ENCODE measurements at regions not wholly inside any gene's neighbourhood (a gene's known extent, or its start where the extent isn't known, plus 50 kb on each side); places are given as distances from the start of the nearest gene placed in this dataset.
"Not testable (repeated sequence)": the region's sequence is repeated elsewhere in the genome, so short reads cannot be mapped to it uniquely, and the experiment has no call there.

DNA sequence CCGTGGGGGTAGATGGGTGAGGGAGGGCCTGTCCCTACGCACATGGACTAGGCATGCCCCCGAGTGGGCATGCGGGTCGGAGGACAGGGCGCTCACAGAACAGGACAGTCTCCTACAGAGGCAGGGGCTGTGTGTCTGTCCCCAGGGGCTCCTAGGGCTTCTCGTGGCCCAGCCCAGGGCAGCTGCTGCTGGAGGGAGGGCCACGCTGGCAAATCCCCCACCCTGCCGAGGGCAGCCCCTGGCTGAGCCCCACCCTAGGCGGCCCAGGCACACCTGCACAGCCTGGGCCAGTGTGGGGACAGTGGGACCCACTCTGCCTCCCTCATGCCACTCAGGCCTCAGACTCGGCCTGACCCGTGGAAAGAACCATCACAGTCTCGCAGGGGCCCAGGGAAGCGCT, 214.6 kb downstream of the TMEM121 start:
- not testable (repeated sequence) for H3K4me3 ChIP-seq (replicated peaks in 1 of 4; ENCODE audit: control extremely low read depth in 1 of 4, insufficient read depth in 1 of 4, low read depth in 3 of 4, low read length in 4 of 4); H3K79me2 ChIP-seq (ENCODE audit: control insufficient read depth, insufficient read depth, low read length); H3K9me3 ChIP-seq (ENCODE audit: control insufficient read depth, insufficient read depth, low read depth, low read length); H3K27me3 ChIP-seq (ENCODE audit: control insufficient read depth, insufficient read depth, low read length); H2AFZ ChIP-seq (ENCODE audit: low read length); H3K9ac ChIP-seq (ENCODE audit: insufficient read depth, low read length); H3K36me3 ChIP-seq (ENCODE audit: control insufficient read depth, insufficient read depth, low read length); H3K4me1 ChIP-seq (ENCODE audit: control insufficient read depth, extremely low read depth, insufficient read depth, low read length); H3K4me2 ChIP-seq (ENCODE audit: extremely low read depth, insufficient read depth, low read length); H4K20me1 ChIP-seq (ENCODE audit: control insufficient read depth, extremely low read depth, insufficient read depth, low read length); DNase-seq (ENCODE audit: low read depth in 2 of 2); H3K27ac ChIP-seq (ENCODE audit: insufficient read depth, low read length)

DNA sequence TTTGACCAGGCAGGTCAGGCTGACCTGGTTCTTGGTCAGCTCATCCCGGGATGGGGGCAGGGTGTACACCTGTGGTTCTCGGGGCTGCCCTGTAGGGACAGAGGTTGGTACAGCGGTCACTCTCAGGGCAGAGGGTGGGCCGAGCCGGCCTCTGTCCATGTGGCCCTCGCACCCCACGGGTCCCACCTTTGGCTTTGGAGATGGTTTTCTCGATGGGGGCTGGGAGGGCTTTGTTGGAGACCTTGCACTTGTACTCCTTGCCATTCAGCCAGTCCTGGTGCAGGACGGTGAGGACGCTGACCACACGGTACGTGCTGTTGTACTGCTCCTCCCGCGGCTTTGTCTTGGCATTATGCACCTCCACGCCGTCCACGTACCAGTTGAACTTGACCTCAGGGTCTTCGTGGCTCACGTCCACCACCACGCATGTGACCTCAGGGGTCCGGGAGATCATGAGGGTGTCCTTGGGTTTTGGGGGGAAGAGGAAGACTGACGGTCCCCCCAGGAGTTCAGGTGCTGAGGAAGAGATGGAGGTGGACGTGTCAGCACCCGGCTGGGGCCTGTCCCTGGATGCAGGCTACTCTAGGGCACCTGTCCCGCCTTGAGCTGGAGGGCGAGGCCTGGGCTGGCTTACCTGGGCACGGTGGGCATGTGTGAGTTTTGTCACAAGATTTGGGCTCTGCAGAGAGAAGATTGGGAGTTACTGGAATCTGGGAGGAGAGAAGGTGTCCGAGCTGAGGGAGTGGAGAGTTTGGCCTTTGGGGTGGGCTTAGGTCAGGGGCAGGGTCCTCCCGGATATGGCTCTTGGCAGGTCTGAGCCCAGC, 215.5 kb downstream of the TMEM121 start:
- H2AFZ ChIP-seq (ENCODE audit: low read length); H3K9me3 ChIP-seq (ENCODE audit: control insufficient read depth, insufficient read depth, low read depth, low read length); H3K27ac ChIP-seq (ENCODE audit: insufficient read depth, low read length); H3K9ac ChIP-seq (ENCODE audit: insufficient read depth, low read length); H3K27me3 ChIP-seq (ENCODE audit: control insufficient read depth, insufficient read depth, low read length); H4K20me1 ChIP-seq (ENCODE audit: control insufficient read depth, extremely low read depth, insufficient read depth, low read length); H3K4me3 ChIP-seq (replicated peaks in 1 of 4; ENCODE audit: control extremely low read depth in 1 of 4, insufficient read depth in 1 of 4, low read depth in 3 of 4, low read length in 4 of 4); H3K79me2 ChIP-seq (ENCODE audit: control insufficient read depth, insufficient read depth, low read length); H3K4me2 ChIP-seq (ENCODE audit: extremely low read depth, insufficient read depth, low read length); H3K36me3 ChIP-seq (ENCODE audit: control insufficient read depth, insufficient read depth, low read length); DNase-seq (ENCODE audit: low read depth in 2 of 2); H3K4me1 ChIP-seq (ENCODE audit: control insufficient read depth, extremely low read depth, insufficient read depth, low read length): not testable (repeated sequence)

DNA sequence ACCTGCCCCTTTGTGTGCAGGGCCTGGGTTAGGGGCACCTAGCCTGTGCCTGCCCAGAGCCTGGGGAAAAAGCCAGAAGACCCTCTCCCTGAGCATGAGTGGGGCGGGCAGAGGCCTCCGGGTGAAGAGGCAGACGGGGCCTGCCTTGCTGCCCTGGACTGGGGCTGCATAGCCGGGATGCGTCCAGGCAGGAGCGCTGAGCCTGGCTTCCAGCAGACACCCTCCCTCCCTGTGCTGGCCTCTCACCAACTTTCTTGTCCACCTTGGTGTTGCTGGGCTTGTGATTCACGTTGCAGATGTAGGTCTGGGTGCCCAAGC, 216.1 kb downstream of the TMEM121 start:
- Histone ChIP-seq H3K4me1 (ENCODE audit: control insufficient read depth, extremely low read depth, insufficient read depth, low read length) (no peaks in the 10 kb centered on the region), H3K9me3 (ENCODE audit: control insufficient read depth, insufficient read depth, low read depth, low read length) (no peaks in the 10 kb centered on the region), H4K20me1 (ENCODE audit: control insufficient read depth, extremely low read depth, insufficient read depth, low read length) (no peaks in the 10 kb centered on the region), H3K36me3 (ENCODE audit: control insufficient read depth, insufficient read depth, low read length) (no peaks in the 10 kb centered on the region), H3K4me2 (ENCODE audit: extremely low read depth, insufficient read depth, low read length) (no peak overlapping the region), H2AFZ (ENCODE audit: low read length) (no peak overlapping the region), H3K79me2 (ENCODE audit: control insufficient read depth, insufficient read depth, low read length) (no peaks in the 10 kb centered on the region), H3K27ac (ENCODE audit: insufficient read depth, low read length) (no peak overlapping the region), H3K27me3 (ENCODE audit: control insufficient read depth, insufficient read depth, low read length) (no peaks in the 10 kb centered on the region), H3K9ac (ENCODE audit: insufficient read depth, low read length) (no peak overlapping the region), H3K4me3 (replicated peaks in 1 of 4; ENCODE audit: control extremely low read depth in 1 of 4, insufficient read depth in 1 of 4, low read depth in 3 of 4, low read length in 4 of 4) (no peak overlapping the region)
- DNase-seq (ENCODE audit: low read depth in 2 of 2): no peak
- TF ChIP-seq, protein P1, sequence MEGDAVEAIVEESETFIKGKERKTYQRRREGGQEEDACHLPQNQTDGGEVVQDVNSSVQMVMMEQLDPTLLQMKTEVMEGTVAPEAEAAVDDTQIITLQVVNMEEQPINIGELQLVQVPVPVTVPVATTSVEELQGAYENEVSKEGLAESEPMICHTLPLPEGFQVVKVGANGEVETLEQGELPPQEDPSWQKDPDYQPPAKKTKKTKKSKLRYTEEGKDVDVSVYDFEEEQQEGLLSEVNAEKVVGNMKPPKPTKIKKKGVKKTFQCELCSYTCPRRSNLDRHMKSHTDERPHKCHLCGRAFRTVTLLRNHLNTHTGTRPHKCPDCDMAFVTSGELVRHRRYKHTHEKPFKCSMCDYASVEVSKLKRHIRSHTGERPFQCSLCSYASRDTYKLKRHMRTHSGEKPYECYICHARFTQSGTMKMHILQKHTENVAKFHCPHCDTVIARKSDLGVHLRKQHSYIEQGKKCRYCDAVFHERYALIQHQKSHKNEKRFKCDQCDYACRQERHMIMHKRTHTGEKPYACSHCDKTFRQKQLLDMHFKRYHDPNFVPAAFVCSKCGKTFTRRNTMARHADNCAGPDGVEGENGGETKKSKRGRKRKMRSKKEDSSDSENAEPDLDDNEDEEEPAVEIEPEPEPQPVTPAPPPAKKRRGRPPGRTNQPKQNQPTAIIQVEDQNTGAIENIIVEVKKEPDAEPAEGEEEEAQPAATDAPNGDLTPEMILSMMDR (conservative IDR thresholded peaks at IDR 0.05 in 1 of 2, IDR thresholded peaks at IDR 0.05 in 1 of 2; ENCODE audit: low read depth in 1 of 2, low read length in 2 of 2): no peak
- TF ChIP-seq EZH2 (IDR thresholded peaks at IDR 0.05; ENCODE audit: low read length, missing control alignments): no peak

DNA sequence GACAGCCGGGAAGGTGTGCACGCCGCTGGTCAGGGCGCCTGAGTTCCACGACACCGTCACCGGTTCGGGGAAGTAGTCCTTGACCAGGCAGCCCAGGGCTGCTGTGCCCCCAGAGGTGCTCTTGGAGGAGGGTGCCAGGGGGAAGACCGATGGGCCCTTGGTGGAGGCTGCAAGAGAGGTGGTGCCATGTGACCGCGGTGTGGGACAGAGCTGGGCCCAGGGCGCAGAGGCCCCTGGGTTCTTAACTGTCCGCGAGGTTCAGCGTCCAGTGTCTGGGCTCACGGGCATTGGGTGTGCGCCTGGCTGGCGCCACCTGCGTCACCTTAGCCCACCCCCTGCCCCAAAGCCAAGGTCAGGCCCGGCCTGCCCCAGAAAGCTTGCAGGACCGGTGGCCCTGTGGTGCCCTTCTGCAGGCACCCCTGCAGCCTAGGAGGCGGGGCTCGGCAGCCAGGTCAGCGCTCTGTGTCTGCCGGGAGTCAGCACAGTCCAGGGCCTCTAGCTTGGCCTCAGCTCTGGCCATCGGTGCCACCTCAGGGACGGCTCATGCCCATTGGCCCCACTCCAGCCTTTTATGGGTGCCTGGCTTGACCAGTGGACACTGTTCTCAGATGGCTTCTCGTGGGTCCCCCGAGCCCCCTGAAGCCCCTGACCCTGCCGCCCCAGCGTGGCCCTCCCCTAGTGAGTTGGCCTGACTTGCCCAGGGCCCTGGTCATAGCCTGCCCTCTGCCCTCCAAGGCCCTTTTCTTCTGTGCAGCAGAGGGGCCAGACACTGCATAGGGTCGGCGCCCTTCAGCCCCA, 216.7 kb downstream of the TMEM121 start:
- H3K36me3 ChIP-seq (ENCODE audit: control insufficient read depth, insufficient read depth, low read length); H3K4me3 ChIP-seq (replicated peaks in 1 of 4; ENCODE audit: control extremely low read depth in 1 of 4, insufficient read depth in 1 of 4, low read depth in 3 of 4, low read length in 4 of 4); H4K20me1 ChIP-seq (ENCODE audit: control insufficient read depth, extremely low read depth, insufficient read depth, low read length); H3K9me3 ChIP-seq (ENCODE audit: control insufficient read depth, insufficient read depth, low read depth, low read length); H3K4me1 ChIP-seq (ENCODE audit: control insufficient read depth, extremely low read depth, insufficient read depth, low read length); H3K27me3 ChIP-seq (ENCODE audit: control insufficient read depth, insufficient read depth, low read length); H3K4me2 ChIP-seq (ENCODE audit: extremely low read depth, insufficient read depth, low read length); H3K27ac ChIP-seq (ENCODE audit: insufficient read depth, low read length); H3K9ac ChIP-seq (ENCODE audit: insufficient read depth, low read length); H2AFZ ChIP-seq (ENCODE audit: low read length); H3K79me2 ChIP-seq (ENCODE audit: control insufficient read depth, insufficient read depth, low read length); DNase-seq (ENCODE audit: low read depth in 2 of 2): not testable (repeated sequence)

DNA sequence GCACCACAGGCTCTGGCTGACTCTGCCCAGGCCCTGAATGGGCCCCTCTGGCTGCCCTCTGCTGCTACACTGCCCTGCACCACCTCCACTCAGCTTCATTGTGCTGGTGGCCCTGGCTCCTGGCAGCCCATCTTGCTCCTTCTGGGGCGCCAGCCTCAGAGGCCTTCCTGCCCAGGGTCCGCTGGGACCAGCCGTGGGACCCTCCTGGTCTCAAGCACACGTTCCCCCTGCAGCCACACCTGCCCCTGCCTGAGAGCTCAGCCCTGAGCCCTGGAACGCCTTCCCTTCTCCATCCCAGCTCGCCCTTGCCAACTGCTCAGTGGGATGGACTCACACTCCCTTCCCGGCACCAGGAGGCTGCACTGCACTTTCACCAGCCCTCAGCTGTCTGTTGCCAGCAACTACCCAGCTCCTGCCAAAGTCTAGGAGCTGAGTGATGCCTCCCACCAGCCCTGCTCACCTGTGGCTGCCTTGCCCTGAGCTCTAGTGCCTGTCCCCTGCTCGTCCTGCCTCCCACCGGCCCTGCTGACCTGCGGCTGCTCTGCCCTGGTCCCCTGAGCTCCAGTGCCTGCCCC, 217.9 kb downstream of the TMEM121 start:
- not testable (repeated sequence) for H3K36me3 ChIP-seq (ENCODE audit: control insufficient read depth, insufficient read depth, low read length); H3K27me3 ChIP-seq (ENCODE audit: control insufficient read depth, insufficient read depth, low read length); H3K4me3 ChIP-seq (replicated peaks in 1 of 4; ENCODE audit: control extremely low read depth in 1 of 4, insufficient read depth in 1 of 4, low read depth in 3 of 4, low read length in 4 of 4); H3K9ac ChIP-seq (ENCODE audit: insufficient read depth, low read length); H3K9me3 ChIP-seq (ENCODE audit: control insufficient read depth, insufficient read depth, low read depth, low read length); H4K20me1 ChIP-seq (ENCODE audit: control insufficient read depth, extremely low read depth, insufficient read depth, low read length); H3K79me2 ChIP-seq (ENCODE audit: control insufficient read depth, insufficient read depth, low read length); DNase-seq (ENCODE audit: low read depth in 2 of 2); H2AFZ ChIP-seq (ENCODE audit: low read length); H3K4me1 ChIP-seq (ENCODE audit: control insufficient read depth, extremely low read depth, insufficient read depth, low read length); H3K4me2 ChIP-seq (ENCODE audit: extremely low read depth, insufficient read depth, low read length); H3K27ac ChIP-seq (ENCODE audit: insufficient read depth, low read length)
